ENCODE measurements at regions not wholly inside any gene's neighbourhood (a gene's known extent, or its start where the extent isn't known, plus 50 kb on each side); places are given as distances from the start of the nearest gene placed in this dataset.
"Not testable (repeated sequence)": the region's sequence is repeated elsewhere in the genome, so short reads cannot be mapped to it uniquely, and the experiment has no call there.

DNA sequence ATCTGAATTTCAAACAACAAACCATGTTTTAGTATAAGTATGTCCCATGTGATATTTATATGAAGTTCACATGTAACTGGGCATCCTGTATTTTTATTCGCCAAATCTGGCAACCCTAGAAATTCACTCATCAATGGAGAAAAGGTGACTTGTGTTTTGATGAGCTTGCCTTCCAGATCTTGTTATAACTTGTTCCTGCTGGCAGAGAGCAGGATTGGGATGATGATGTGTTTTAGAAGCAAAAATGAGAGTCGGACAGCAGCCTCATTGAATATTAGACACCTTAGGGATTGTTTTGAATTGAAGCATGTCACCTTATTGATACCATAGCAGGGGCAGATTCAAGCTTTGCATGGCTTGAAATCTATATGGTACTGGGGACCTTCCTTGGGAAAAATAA, 85.4 kb upstream of the MED13 start:
- no peak for DNase-seq (ENCODE audit: low spot score)

DNA sequence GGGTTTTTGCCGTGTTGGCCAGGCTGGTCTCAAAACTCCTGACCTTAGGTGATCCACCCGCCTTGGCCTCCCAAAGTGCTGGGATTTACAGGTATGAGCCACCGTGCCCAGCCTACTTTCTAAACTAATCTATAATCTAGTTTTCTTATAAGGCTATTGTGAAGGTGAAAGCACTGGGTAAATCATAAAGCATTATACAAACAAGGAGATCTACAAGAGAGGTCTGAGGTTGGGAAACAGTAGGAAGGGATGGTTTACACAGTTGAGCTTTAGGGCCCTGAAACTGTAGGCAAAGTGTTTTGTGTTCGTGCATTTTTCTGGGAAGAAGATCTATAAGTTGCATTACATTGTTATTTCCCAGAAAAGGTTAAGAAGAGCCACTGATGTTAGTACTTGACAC, 84.9 kb upstream of the MED13 start:
- DNase-seq (ENCODE audit: low spot score): no peak

DNA sequence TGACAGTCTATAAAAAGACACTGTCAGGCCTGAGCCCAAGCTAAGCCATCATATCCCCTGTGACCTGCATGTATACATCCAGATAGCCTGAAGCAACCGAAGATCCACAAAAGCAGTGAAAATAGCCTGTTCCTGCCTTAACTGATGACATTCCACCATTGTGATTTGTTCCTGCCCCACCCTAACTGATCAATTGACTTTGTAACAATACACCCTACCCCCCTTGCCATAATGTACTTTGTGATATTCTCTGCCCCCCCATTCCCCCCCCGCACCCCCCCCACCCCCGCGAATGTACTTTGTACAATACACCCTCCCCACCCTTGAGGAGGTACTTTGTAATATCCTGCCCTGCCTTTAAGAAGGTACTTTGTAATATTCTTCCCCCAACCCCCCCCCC, 82.2 kb upstream of the MED13 start:
- DNase-seq (ENCODE audit: low spot score): no peak

DNA sequence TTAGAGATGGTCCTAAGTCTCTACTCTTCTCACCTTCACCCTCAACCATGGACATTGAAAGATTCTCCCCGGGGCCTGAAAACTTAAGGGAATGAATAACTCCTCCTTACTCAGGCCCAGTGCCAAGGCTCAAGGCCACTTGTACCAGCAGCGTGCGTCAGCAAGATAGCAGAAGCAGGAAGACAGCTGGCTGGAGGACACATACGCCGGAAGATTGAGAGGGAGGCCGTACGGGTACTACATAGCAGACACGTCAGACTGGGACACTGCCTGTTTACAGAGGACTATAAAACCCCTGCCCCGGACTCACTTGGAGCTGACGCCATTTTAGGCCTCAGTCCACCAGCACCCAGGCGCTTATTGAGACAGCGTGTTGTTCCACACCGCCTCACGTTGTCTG, 75.8 kb upstream of the MED13 start:
- DNase-seq (ENCODE audit: low spot score): no peak

DNA sequence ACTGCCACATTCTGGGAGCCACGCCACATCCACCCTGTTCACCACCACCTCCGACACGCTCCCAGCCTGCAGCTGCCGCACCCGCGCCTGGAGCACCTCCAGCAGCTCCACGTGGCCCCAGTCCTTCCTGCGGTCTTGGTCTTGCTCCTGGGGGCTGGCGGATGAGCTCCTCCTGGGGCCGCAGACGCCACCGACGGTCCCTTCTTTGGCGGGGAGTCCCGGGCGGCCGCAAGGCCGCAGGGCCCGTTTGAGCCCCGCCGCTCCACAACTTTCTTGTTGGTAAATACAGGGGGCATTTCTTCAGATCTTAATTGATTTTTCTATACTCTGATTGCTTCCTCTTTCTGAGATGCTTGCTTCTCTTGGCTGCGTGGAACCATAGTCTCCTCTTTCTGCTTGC, 75.3 kb upstream of the MED13 start:
- no peak for DNase-seq (ENCODE audit: low spot score)

DNA sequence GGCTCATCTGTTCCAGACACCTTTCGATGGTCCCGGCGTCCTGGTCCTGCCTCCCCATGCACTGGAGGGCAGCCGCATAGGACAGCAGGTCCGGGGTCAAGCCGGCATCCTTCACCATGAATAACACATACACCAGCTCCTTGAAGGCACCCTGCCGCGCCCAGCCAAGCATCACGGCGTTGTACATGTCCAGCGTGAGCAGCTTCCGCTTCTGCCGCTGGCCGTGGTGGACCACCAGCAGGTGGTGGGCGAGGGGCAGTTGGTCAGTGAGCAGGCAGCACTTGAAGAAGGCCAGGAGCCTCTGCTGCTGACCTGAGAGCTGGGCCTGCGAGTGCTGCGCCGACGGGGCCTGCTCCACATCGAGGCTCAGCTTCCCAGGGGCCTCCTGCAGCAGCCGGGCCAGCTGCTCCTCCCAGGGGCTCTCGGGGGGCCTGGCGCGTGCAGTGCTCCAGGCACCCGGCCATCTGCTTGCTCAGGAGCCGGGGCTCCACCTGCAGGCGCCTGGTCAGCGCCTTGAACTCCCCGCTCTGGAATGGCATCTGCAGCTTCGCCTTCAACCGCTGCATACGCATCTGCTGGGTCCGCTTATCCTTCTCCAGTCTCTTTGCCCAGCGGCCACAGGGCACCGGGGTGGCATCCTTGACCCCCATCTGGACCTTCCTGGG, 74.7 kb upstream of the MED13 start:
- DNase-seq (ENCODE audit: low spot score): not testable (repeated sequence)

DNA sequence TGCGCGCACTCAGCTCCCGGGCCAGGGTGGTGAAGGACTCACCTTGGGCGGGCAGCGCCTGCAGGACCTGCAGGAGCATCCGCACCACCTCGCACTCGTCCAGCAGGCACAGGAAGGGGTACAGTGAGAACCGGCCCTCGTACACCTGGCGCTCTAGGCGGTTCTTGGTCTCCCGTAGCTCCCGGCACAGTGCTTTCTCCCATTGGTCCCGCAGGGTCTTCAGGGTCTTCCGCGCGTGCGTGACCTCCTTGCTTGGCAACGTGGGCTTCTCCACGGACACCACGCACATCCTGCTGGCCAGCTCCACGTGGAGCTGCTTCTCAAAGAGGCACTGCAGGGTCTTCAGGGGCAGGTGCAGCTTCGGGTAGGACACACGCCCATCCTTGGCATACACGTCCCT, 74.1 kb upstream of the MED13 start:
- DNase-seq (ENCODE audit: low spot score): no peak

DNA sequence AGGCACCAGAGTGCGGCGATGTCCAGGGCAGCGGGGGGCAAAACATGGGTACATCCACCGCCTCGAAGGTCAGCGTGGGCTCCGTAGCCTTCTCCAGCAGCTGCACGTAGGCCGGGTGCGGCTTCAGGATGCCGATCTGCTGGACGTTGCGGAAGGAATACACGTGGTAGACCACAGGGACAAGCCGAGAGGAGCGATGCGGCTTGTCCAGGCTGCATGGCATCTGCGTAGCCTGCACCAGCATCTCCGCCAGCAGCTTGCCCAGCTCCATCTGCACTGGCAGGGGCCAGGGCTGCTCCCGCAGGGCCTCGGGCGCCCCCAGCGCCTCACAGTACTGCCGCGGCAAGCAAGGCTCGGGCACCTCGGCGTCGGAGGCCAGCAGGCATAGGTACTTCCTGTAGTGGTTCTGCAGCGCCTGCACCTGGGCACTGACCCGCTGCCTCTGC, 73.6 kb upstream of the MED13 start:
- DNase-seq (ENCODE audit: low spot score): not testable (repeated sequence)

DNA sequence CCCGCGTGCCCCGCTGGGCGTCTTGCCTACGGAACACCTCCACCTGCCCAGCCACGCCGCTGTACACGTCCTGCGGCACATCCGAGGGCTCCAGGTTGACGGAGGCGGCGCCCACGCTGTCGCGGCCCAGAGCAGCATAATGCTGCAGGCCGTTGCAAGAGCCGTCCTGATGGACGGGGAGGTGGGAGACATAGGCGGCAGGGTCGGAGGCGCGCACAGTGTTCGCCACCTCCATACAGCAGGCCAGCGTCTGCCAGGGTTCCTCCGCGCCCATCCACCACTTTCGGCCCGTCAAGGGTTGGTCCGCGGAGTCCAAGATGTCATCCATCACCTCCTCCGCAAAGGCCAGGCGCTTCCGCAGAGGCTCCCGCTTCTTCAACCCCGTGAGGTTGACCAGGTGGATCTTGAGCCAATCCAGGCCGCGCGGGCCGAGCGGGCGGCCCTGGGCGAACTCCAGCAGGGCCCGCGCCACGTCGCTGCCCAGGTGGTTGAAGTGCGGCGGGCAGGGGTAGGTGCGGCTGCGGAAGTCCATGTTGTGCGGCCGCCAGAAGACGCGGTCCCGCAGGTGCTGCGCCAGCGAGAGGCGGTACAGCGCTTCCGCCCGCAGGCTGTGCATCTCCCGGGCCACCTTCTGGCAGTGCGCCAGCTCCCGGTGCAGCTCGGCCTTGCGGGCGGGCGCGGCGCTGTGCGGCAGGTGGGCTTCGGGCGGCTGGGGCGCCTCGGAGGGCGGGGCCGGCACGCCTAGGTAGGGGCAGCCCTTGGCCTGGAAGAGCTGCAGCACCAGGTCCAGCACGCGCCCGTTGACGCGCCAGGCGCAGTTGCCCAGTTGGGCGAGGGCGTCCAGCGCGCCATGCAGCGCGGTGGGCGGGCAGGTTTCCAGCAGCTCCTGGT, 72.9 kb upstream of the MED13 start:
- not testable (repeated sequence) for DNase-seq (ENCODE audit: low spot score)

DNA sequence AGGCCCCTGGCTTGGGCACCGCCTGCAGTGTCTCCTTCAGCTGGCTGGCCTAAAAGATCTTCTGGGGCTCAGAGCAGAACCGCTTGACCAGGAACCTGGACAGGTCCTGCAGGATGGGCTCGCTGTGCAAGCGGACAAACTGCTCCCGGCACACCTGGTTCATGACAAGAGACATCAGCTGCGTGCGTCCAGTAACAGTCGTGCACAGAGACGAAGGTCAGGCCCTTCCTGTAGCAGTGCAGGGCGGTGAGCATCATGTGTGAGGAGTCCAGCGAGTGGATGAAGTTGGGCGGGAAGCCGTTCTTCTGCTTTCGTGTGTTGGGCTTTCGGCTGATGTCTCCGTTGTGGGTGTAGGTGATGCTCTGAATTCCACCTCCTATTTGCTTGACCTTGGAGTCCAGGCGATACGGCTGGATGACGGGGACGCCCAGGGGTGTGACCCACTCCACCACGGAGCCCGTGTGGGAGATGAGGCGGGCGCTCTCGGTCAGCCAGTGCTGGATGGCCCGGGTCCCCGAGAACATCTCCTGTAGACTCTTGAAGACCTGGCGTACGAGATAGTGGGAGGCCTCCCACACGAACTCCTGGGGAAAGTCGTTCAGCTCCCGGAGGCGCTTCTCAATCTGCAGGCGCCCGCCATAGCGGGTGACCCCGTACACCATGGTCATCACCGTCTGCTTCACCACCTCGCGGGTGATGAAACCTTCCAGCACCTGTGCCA, 72.1 kb upstream of the MED13 start:
- not testable (repeated sequence) for DNase-seq (ENCODE audit: low spot score)

DNA sequence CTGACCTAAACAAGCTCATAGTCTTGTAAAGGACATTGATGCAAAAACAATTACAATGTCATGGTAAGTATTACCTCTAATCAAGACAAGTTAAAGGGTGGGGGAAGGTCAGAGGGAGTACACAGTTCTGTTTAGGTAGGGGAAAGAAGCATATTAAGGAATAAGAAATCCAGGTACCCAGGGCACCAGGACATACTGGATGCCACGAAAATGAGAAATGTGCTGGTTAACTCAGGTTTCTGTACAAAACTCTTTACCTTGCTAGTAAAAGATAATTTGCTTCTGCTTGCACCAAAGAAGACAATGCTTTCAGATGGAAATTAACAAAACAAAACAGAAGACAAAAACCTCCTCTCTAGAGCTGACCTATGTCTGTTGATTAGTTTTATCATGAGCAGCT, 70.7 kb upstream of the MED13 start:
- no peak for DNase-seq (ENCODE audit: low spot score)

DNA sequence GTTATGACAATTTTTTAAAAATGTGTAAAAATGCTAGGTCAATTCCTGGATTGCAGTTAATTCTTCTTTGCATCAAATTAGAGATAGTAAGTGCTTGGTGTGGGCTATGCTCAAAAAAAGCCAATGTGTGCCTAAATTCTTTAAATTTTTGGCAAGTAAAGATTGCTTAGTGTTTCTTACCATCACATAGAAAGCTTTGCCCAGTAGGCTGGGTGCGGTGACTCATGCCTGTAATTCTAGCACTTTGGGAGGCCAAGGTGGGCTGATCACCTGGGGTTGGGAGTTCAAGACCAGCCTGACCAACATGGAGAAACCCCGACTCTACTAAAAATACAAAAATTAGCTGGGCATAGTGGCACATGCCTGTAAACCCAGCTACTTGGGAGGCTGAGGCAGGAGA, 70.0 kb upstream of the MED13 start:
- not testable (repeated sequence) for DNase-seq (ENCODE audit: low spot score)

DNA sequence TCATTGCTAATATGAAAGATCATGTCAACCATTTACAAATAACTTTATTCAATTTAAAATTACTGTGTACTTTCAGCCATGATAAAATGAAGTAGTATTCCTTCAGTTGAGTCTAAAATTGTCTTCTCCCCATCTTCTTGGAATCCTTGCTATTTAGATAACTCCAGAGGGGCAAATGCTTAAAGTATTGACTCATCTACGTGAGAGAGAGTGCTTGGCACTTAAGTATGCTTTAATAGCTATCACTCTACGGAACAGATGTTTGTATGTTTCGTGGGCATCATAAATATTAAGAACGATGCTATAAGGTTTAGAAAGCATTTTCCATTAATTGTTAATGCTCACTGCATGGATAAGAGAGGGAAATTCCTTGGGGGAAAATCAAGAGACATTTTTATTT, 69.3 kb upstream of the MED13 start:
- DNase-seq (ENCODE audit: low spot score): no peak

DNA sequence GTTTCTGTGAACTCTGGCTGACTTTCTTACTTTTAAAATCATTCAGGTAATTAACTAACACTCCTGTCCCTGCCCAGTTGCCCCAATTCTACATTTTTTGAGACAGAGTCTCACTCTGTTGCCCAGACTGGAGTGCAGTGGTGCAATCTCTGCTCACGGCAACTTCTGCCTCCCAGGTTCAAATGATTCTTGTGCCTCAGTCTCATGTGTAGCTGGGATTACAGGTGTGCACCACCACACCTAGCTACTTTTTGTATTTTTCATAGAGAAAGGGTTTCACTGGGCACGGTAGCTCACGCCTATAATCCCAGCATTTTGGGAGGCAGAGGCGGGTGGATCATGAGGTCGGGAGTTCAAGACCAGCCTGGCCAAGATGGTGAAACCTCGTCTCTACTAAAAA, 66.2 kb upstream of the MED13 start:
- DNase-seq (ENCODE audit: low spot score): not testable (repeated sequence)

DNA sequence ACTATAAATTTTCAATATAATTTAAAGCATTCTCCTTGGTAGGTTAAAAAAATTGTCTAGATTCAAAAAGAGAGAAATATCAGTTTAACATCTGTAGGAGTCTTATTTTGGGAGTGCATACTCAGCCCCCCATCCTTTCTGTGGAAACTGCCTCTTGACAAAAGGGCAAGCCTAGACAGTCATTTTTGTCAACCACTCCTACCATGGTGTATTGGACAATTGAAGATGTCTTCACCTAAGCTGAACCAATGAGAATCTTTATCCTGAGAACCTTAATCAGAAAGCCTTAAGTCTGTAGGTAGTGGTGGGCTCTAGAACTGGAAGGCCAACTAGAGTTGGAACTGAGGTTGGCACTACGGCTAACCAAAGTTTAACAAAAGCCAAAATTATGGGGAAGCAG, 65.7 kb upstream of the MED13 start:
- DNase-seq (ENCODE audit: low spot score): no peak

DNA sequence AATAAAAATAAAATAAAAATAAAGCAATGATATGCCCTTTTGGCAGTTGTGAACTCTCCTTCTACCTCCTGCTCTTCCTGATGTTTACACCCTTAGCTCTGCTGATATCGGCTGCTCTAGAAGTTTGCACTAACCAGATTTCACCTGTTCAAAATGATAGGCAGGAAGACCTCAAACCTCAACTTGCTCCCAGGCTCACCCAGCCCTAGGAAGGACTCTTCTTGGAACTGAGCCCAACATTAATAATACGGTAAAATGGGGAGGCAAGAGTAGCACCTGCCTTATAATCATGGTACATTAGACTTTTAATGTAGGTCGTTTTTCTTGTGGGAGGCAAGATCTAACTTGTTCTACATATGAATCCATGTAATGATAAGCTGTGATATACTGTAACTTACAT, 61.2 kb upstream of the MED13 start:
- DNase-seq (ENCODE audit: low spot score): no peak

DNA sequence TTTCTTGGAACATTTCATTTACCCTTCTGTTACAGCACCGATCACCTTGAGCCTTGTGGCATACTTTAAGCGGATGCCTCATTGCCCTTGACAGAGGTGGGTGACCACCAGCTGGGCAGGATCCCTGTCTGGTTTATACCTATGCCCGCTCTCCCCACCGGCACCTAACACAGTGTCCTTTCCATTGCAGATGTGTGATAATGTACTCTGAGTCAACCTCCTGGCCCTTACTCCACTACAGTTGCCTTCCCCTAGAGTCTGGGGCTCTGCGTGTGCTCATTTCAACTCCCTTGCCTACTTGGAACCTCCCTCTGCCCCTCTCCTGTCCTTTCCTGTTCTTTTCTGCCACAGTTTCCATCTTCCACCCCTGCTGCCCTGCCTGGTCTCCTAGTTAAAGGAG, 60.2 kb upstream of the MED13 start:
- no peak for DNase-seq (ENCODE audit: low spot score)

DNA sequence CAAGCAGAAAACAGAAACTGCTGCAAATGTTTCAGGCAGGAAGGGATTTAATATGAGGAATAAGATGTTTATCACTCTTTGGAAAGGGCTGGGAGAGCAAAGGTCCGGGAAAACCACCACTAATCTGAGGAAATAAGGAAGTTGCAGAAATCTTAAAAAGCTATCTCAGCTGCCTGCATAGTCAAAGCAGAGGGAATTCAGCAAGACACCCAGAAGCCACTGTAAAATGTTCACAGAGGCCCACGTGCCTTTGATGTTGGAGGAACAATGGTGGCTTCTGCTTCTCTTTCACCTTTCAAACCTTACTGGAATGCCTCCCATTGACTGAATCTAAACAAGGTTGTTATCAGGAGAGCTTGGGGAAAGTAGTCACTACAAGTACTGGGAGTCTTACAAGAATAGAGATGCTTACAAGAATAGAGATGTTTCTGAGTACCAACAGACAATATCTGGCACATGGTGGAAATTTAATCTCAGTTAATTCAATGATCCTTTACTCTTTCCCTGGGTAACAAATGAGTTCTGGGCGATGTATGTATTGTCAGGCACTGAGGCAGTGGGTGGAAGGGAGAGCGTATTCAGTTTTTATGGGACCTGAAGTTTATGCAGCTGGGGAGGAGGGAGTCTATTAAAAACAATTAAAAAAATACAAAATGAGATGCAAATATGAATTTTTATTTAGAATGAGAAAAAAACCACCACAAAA, 56.1 kb upstream of the MED13 start:
- DNase-seq (ENCODE audit: low spot score): no peak

DNA sequence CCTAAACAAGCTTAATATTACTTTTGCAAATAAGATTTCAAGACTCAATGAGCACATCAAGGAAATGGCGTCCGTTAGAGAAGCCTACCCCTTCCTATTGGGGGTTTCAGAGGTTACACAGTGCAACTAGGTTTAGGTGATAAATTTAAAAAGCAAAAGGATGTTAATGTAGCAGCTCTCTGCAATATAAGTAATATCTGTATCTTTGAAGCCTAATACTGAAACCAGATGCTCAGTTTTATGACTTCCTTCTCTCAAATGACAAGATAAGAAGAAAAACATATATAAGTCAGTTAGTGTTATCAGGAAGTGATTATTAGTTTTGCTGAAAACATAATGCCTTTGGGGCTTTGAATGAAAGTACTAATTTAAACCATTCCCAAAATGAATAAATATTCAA, 54.3 kb upstream of the MED13 start:
- DNase-seq (ENCODE audit: low spot score): no peak

All from hematopoietic multipotent progenitor cell treated with erythropoietin and hydrocortisone succinate and interleukin-3 and kit ligand, for 17 days (in vitro differentiated cells).